PC-3 (cell line): ENCODE measurements at regions not wholly inside any gene's neighbourhood (a gene's known extent, or its start where the extent isn't known, plus 50 kb on each side); places are given as distances from the start of the nearest gene placed in this dataset.

Experiments
- CTCF ChIP-seq: fragments of 300-600 bp; sonication (generic); conservative IDR thresholded peaks from 2 replicates; pipeline ENCODE4 v1.5.1; 2017; ENCODE audit warnings: antibody characterized with exemption, low read depth, mild to moderate bottlenecking, low read length
- EZH2 ChIP-seq: fragments of 300-600 bp; sonication (generic); IDR thresholded peaks from one replicate; pipeline ENCODE4 v1.6.1; 2017; ENCODE audit warnings: antibody characterized with exemption, mild to moderate bottlenecking, low read length; ENCODE audit not compliant: unreplicated experiment

DNA sequence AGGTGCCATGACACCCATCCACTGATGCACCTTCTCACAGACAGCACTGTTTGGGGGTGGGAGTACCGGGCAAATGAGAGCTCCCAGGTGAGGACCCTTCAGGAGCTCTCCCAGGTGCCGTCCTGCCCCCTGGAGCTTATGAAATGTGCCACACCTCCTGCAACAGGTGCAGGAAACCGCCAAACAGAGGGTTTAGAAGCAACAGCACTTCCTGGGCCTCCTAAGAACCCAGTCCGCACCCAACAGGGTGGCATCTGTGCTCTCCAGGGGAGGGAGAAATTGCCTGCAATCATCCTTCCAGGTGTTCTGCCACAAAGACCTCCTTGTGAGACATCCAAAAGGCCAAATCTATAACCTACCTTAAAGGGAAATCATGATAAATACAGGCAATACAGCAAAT lies 87.7 kb upstream of the ATP1B1 start:
- TF ChIP-seq CTCF (no peak), EZH2 (no peak)
